ENCODE measurements at regions not wholly inside any gene's neighbourhood (a gene's known extent, or its start where the extent isn't known, plus 50 kb on each side); places are given as distances from the start of the nearest gene placed in this dataset.

DNA sequence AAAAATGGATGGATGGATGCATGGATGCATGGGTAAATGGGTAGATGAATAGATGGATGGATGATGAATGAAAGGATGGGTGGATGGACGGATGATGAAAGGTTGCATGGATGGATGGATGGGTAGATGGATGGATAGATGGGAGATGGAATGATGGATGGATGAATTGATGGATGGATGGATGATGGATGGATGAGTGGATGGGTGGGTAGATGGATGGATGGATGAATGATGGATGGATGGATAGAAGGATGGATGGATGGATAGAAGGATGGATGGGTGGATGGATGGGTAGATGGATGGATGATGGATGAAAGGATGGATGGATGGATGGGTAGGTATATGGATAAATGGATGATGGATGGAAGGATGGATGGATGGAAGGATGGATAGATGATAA lies 115.1 kb upstream of the LSM14A start:
- TF ChIP-seq, protein P1, sequence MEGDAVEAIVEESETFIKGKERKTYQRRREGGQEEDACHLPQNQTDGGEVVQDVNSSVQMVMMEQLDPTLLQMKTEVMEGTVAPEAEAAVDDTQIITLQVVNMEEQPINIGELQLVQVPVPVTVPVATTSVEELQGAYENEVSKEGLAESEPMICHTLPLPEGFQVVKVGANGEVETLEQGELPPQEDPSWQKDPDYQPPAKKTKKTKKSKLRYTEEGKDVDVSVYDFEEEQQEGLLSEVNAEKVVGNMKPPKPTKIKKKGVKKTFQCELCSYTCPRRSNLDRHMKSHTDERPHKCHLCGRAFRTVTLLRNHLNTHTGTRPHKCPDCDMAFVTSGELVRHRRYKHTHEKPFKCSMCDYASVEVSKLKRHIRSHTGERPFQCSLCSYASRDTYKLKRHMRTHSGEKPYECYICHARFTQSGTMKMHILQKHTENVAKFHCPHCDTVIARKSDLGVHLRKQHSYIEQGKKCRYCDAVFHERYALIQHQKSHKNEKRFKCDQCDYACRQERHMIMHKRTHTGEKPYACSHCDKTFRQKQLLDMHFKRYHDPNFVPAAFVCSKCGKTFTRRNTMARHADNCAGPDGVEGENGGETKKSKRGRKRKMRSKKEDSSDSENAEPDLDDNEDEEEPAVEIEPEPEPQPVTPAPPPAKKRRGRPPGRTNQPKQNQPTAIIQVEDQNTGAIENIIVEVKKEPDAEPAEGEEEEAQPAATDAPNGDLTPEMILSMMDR (IDR thresholded peaks at IDR 0.05; ENCODE audit: low read depth, low read length, poor library complexity, severe bottlenecking) = no peak
- TF ChIP-seq EZH2phosphoT487 (IDR thresholded peaks at IDR 0.05; ENCODE audit: borderline replicate concordance, low read length) = no peak
